OCI-LY7 (cell line): ENCODE measurements at regions not wholly inside any gene's neighbourhood (a gene's known extent, or its start where the extent isn't known, plus 50 kb on each side); places are given as distances from the start of the nearest gene placed in this dataset.

Experiments used
- BruUV-seq: library from RNA; stranded (reverse); fragments of 400-500 nt; replicated peaks from 2 replicates; lab custom pipeline; 2021; lab: Mats Ljungman, UMichigan
- CTCF ChIA-PET: fragments of 300-600 bp; sonication (Branson Sonifier 250); formaldehyde crosslinking; loops from one replicate; lab custom pipeline; 2022; ENCODE audit warnings: antibody characterized with exemption; ENCODE audit not compliant: unreplicated experiment; lab: Charles Lee
- POLR2A ChIA-PET: fragments of 300-600 bp; sonication (Branson Sonifier 250); formaldehyde crosslinking; loops from one replicate; lab custom pipeline; 2022; ENCODE audit warnings: antibody characterized with exemption; lab: Charles Lee
- DNase-seq: peaks from one replicate; pipeline ENCODE4 v3.0.0-alpha.2; 2015; ENCODE audit warnings: low spot score
- H2AFZ ChIP-seq: fragments of 200-600 bp; sonication (generic), shearing (Covaris generic); 2 replicates; pipeline ENCODE4 v1.6.1; 2014; ENCODE audit warnings: mild to moderate bottlenecking, antibody characterized with exemption, low read length, moderate library complexity
- H3K27ac ChIP-seq: fragments of 200-600 bp; sonication (generic); 2 replicates; pipeline ENCODE4 v1.5.1; 2014; ENCODE audit warnings: mixed run types, low read depth, mild to moderate bottlenecking, moderate library complexity, low read length, inconsistent platforms; ENCODE audit not compliant: poor library complexity, severe bottlenecking
- H3K36me3 ChIP-seq: fragments of 200-600 bp; sonication (generic); 2 replicates; pipeline ENCODE4 v1.6.1; 2014; ENCODE audit warnings: mild to moderate bottlenecking, antibody characterized with exemption, low read length, moderate library complexity, mixed read lengths; ENCODE audit not compliant: insufficient read depth
- H3K4me1 ChIP-seq: fragments of 200-600 bp; sonication (generic); 2 replicates; pipeline ENCODE4 v1.5.1; 2014; ENCODE audit warnings: mild to moderate bottlenecking, low read length; ENCODE audit not compliant: insufficient read depth, poor library complexity, severe bottlenecking
- H3K4me2 ChIP-seq: fragments of 200-600 bp; sonication (generic); 2 replicates; pipeline ENCODE4 v1.6.1; 2014; ENCODE audit warnings: mild to moderate bottlenecking, low read length
- H3K4me3 ChIP-seq: fragments of 200-600 bp; sonication (generic); 2 replicates; pipeline ENCODE4 v1.5.1; 2014; ENCODE audit warnings: mild to moderate bottlenecking, low read depth, low read length; ENCODE audit not compliant: poor library complexity, severe bottlenecking
- H3K79me2 ChIP-seq: fragments of 200-600 bp; sonication (generic); 2 replicates; pipeline ENCODE4 v1.6.1; 2016; ENCODE audit warnings: low read depth, mild to moderate bottlenecking, low read length, moderate library complexity, mixed read lengths; ENCODE audit not compliant: insufficient read depth
- H3K9me2 ChIP-seq: fragments of 200-600 bp; sonication (generic); 2 replicates; pipeline ENCODE4 v1.6.1; 2016; ENCODE audit warnings: mild to moderate bottlenecking, low read length, mixed read lengths; ENCODE audit not compliant: insufficient read depth
- H3K9me3 ChIP-seq: fragments of 200-600 bp; sonication (generic); 2 replicates; pipeline ENCODE4 v1.6.1; 2014; ENCODE audit warnings: mild to moderate bottlenecking, mixed run types, low read length, mixed read lengths
- H4K20me1 ChIP-seq: fragments of 200-600 bp; sonication (generic); 2 replicates; pipeline ENCODE4 v1.6.1; 2014; ENCODE audit warnings: mild to moderate bottlenecking, antibody characterized with exemption, low read length, moderate library complexity, mixed read lengths; ENCODE audit not compliant: insufficient read depth
- CTCF ChIP-seq: fragments of 200-600 bp; sonication (generic); conservative IDR thresholded peaks from 2 replicates; pipeline ENCODE4 v1.5.1; 2014; ENCODE audit warnings: mild to moderate bottlenecking, antibody characterized with exemption, low read length, moderate library complexity, mixed read lengths
- EZH2phosphoT487 ChIP-seq: fragments of 200-600 bp; sonication (generic); IDR thresholded peaks from 2 replicates; pipeline ENCODE4 v1.6.1; 2018; ENCODE audit warnings: low read depth, borderline replicate concordance, mild to moderate bottlenecking, mixed run types, antibody characterized with exemption, low read length, moderate library complexity, mixed read lengths
- intact Hi-C: fragments of 100-400 bp; cut with micrococcal nuclease; formaldehyde crosslinking; loops from one replicate; pipeline ENCODE4 v1.10.0; 2022; ENCODE audit not compliant: unreplicated experiment

GRCh38 chr3:95750097-95750496, 1064.3 kb upstream of the EPHA6 start:
- Histone ChIP-seq H3K9me2 (no peaks in the 10 kb centered on the region), H3K36me3 (no peaks in the 10 kb centered on the region), H3K27ac (no peak overlapping the region), H3K4me2 (no peak overlapping the region), H4K20me1 (no peaks in the 10 kb centered on the region), H2AFZ (no peak overlapping the region), H3K9me3 (no peaks in the 10 kb centered on the region), H3K4me1 (no peaks in the 10 kb centered on the region), H3K4me3 (no peak overlapping the region), H3K79me2 (no peaks in the 10 kb centered on the region)
- POLR2A ChIA-PET = interaction anchor here (1.0 kb wide), 1 partner anchor 17 kb away, joined by 3 read pairs; no protein-coding TSS in a partner anchor
- CTCF ChIA-PET = no interaction called here
- intact Hi-C loops = no loop called here
- no TSS peak for BruUV-seq
- no peak for DNase-seq
- TF ChIP-seq EZH2phosphoT487 = no peak
- TF ChIP-seq CTCF = no peak

GRCh38 chr3:95751509-95751908, 1062.9 kb upstream of the EPHA6 start:
- Histone ChIP-seq H3K4me2 (no peak overlapping the region), H3K36me3 (no peaks in the 10 kb centered on the region), H3K4me3 (no peak overlapping the region), H3K9me2 (no peaks in the 10 kb centered on the region), H2AFZ (no peak overlapping the region), H3K79me2 (no peaks in the 10 kb centered on the region), H4K20me1 (no peaks in the 10 kb centered on the region), H3K4me1 (no peaks in the 10 kb centered on the region), H3K9me3 (no peaks in the 10 kb centered on the region), H3K27ac (no peak overlapping the region)
- no TSS peak for BruUV-seq
- CTCF ChIA-PET = no interaction called here
- POLR2A ChIA-PET = interaction anchor here (1.1 kb wide), 1 partner anchor 32 kb away, joined by 3 read pairs; no protein-coding TSS in a partner anchor
- intact Hi-C loops = no loop called here
- TF ChIP-seq EZH2phosphoT487 (no peak), CTCF (no peak)
- DNase-seq = no peak

- H3K4me2 ChIP-seq = no peak overlapping the region
- no peaks in the 10 kb centered on the region for H4K20me1 ChIP-seq
- no peak for DNase-seq
- intact Hi-C loops = no loop called here
- H3K4me3 ChIP-seq = no peak overlapping the region
- H3K79me2 ChIP-seq = no peaks in the 10 kb centered on the region
- no peaks in the 10 kb centered on the region for H3K9me3 ChIP-seq
- no peak overlapping the region for H3K27ac ChIP-seq
- BruUV-seq = no TSS peak
- H3K9me2 ChIP-seq = no peaks in the 10 kb centered on the region
- ChIA-PET POLR2A (interaction anchor here (1.1 kb wide), 1 partner anchor 33 kb away, joined by 3 read pairs; no protein-coding TSS in a partner anchor), CTCF (no interaction called here)
- no peaks in the 10 kb centered on the region for H3K36me3 ChIP-seq
- no peak overlapping the region for H2AFZ ChIP-seq
- no peaks in the 10 kb centered on the region for H3K4me1 ChIP-seq
- TF ChIP-seq EZH2phosphoT487 = no peak
- TF ChIP-seq CTCF = no peak
Observed at GRCh38 chr3:95752199-95752598, 1062.2 kb upstream of the EPHA6 start.
